ENCODE measurements at regions not wholly inside any gene's neighbourhood (a gene's known extent, or its start where the extent isn't known, plus 50 kb on each side); places are given as distances from the start of the nearest gene placed in this dataset.

GRCh38 chr4:166518776-166519175, 645.7 kb downstream of the TLL1 start:
- Histone ChIP-seq H2BK15ac (ENCODE audit: low read depth, low read length) (no peak overlapping the region), H3K27me3 (ENCODE audit: control insufficient read depth, insufficient read depth, low read length) (no peaks in the 10 kb centered on the region), H4K91ac (ENCODE audit: insufficient read depth, low read depth, low read length) (no peak overlapping the region), H2AFZ (replicated peaks; ENCODE audit: low read length, poor library complexity) (no peak overlapping the region), H4K20me1 (ENCODE audit: insufficient read depth, low read length) (no peaks in the 10 kb centered on the region), H2BK5ac (ENCODE audit: low read depth, low read length, poor library complexity, severe bottlenecking) (no peak overlapping the region), H3K4me2 (ENCODE audit: low read depth, low read length) (no peak overlapping the region), H3K9me1 (ENCODE audit: insufficient read depth, low read length) (no peaks in the 10 kb centered on the region), H2AK9ac (replicated peaks; ENCODE audit: low read depth, low read length, poor library complexity) (no peak overlapping the region), H3K4ac (ENCODE audit: low read depth, low read length) (no peak overlapping the region), H4K5ac (ENCODE audit: low read depth, low read length) (no peak overlapping the region), H3K27ac (ENCODE audit: insufficient read depth, low read length) (no peak overlapping the region), H3K4me1 (ENCODE audit: control insufficient read depth, insufficient read depth, low read length) (no peaks in the 10 kb centered on the region), H3K4me3 (ENCODE audit: insufficient read depth, low read depth, low read length) (no peak overlapping the region), H3K9ac (ENCODE audit: low read depth, low read length) (no peak overlapping the region), H2BK120ac (ENCODE audit: low read depth, low read length) (no peak overlapping the region), H3K79me1 (ENCODE audit: low read depth in 1 of 2, low read length in 2 of 2) (no peaks in the 10 kb centered on the region), H3K18ac (ENCODE audit: low read depth, low read length) (no peak overlapping the region), H2BK20ac (ENCODE audit: low read depth, low read length) (no peak overlapping the region), H4K8ac (ENCODE audit: low read depth in 2 of 2, low read length in 2 of 2) (no peak overlapping the region), H3K56ac (ENCODE audit: extremely low read depth, insufficient read depth, low read length) (no peak overlapping the region), H3K14ac (replicated peaks; ENCODE audit: low read depth, low read length) (no peak overlapping the region), H2AK5ac (ENCODE audit: low read depth, low read length) (no peak overlapping the region), H3K9me3 (ENCODE audit: control insufficient read depth, insufficient read depth, low read length) (no peaks in the 10 kb centered on the region), H3K36me3 (ENCODE audit: control insufficient read depth, insufficient read depth, low read length) (no peaks in the 10 kb centered on the region), H3K23ac (ENCODE audit: low read depth, low read length) (no peak overlapping the region)
- in situ Hi-C loops (cut with MboI; ENCODE audit: low sequenced_read_pairs), result no loop called here
- ChIA-PET POLR2A (ENCODE audit: unreplicated experiment) (no interaction called here), CTCF (no interaction called here)
- intact Hi-C loops (cut with micrococcal nuclease), result no loop called here
- ATAC-seq (ENCODE audit: low read depth) (no peak), DNase-seq (no peak)
- no TSS peak for BruUV-seq (replicated peaks)
- TF ChIP-seq ELK1 (IDR thresholded peaks at IDR 0.05; ENCODE audit: borderline replicate concordance, low read depth, low read length) (no peak), CEBPB (IDR thresholded peaks at IDR 0.05; ENCODE audit: low read depth, low read length) (no peak), POLR2A (IDR thresholded peaks at IDR 0.05; ENCODE audit: low read depth, low read length) (no peak), RFX5 (IDR thresholded peaks at IDR 0.05; ENCODE audit: low read depth, low read length) (no peak), RAD21 (IDR thresholded peaks at IDR 0.05; ENCODE audit: low read length) (no peak)
- TF ChIP-seq, protein P1, sequence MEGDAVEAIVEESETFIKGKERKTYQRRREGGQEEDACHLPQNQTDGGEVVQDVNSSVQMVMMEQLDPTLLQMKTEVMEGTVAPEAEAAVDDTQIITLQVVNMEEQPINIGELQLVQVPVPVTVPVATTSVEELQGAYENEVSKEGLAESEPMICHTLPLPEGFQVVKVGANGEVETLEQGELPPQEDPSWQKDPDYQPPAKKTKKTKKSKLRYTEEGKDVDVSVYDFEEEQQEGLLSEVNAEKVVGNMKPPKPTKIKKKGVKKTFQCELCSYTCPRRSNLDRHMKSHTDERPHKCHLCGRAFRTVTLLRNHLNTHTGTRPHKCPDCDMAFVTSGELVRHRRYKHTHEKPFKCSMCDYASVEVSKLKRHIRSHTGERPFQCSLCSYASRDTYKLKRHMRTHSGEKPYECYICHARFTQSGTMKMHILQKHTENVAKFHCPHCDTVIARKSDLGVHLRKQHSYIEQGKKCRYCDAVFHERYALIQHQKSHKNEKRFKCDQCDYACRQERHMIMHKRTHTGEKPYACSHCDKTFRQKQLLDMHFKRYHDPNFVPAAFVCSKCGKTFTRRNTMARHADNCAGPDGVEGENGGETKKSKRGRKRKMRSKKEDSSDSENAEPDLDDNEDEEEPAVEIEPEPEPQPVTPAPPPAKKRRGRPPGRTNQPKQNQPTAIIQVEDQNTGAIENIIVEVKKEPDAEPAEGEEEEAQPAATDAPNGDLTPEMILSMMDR (conservative IDR thresholded peaks at IDR 0.05; ENCODE audit: low read depth, low read length), result no peak
- no CpG with 5 or more reads among the region's 3 CpGs for WGBS, 2 experiments (ENCODE audit: extremely low coverage in 2 of 2, insufficient read length in 1 of 2)
- dilution Hi-C loops (cut with HindIII; ENCODE audit: low sequenced_read_pairs, unreplicated experiment), result no loop called here

All from IMR-90 (cell line).